Uterus (tissue), 3 donors: ENCODE measurements at regions not wholly inside any gene's neighbourhood (a gene's known extent, or its start where the extent isn't known, plus 50 kb on each side); places are given as distances from the start of the nearest gene placed in this dataset.

Experiments used
- DNase-seq, 2 donors: peaks; one replicate each; pipeline ENCODE4 v3.0.0-alpha.2; 2019 to 2020
- H3K27ac ChIP-seq, 2 donors: fragments of 200-600 bp; sonication (generic); 1 replicate in 1 of 2; 2 replicates in 1 of 2; pipeline ENCODE4 v1.5.1; 2016 to 2018
- H3K27me3 ChIP-seq, 2 donors: fragments of 200-600 bp; sonication (generic); one replicate each; pipeline ENCODE4 v1.5.1; 2018 to 2019; ENCODE audit warnings: control low read depth in 1 of 2
- H3K36me3 ChIP-seq, 2 donors: fragments of 200-600 bp; sonication (generic); one replicate each; pipeline ENCODE4 v1.5.1; 2019; ENCODE audit warnings: control low read depth in 1 of 2
- H3K4me1 ChIP-seq, 2 donors: fragments of 200-600 bp; sonication (generic); one replicate each; pipeline ENCODE4 v1.5.1; 2018 to 2019; ENCODE audit warnings: control low read depth in 1 of 2
- H3K4me3 ChIP-seq, 2 donors: fragments of 200-600 bp; sonication (generic); 1 replicate in 1 of 2; 2 replicates in 1 of 2; pipeline ENCODE4 v1.5.1; 2018 to 2019; ENCODE audit warnings: mild to moderate bottlenecking in 1 of 2
- H3K9me3 ChIP-seq, 2 donors: fragments of 200-600 bp; sonication (generic); one replicate each; pipeline ENCODE4 v1.5.1; 2019; ENCODE audit warnings: control low read depth in 1 of 2
- CTCF ChIP-seq, 4 experiments: fragments of 200-600 bp in 2 of 4; fragments of 450-650 bp in 2 of 4; sonication (generic) in 2 of 4; IDR thresholded peaks; one replicate each; pipeline ENCODE4 v1.5.1; 2016 to 2019; ENCODE audit warnings: antibody characterized with exemption in 4 of 4, mild to moderate bottlenecking in 2 of 4, moderate library complexity in 1 of 4
- POLR2A ChIP-seq, 2 donors: fragments of 450-650 bp; IDR thresholded peaks; one replicate each; pipeline ENCODE4 v1.6.1; 2016; ENCODE audit warnings: antibody characterized with exemption in 2 of 2, mild to moderate bottlenecking in 1 of 2, moderate library complexity in 1 of 2
- intact Hi-C: fragments of 100-400 bp; cut with DNase I; formaldehyde crosslinking; loops from one replicate; pipeline ENCODE4 v1.15.1; 2023; ENCODE audit warnings: low total_unique reads
- donor health status: DM: yes; HTN: yes; CAD: no.

- H3K27ac ChIP-seq = no peak overlapping the region
- intact Hi-C loops = no loop called here
- no peaks in the 10 kb centered on the region for H3K4me1 ChIP-seq
- H3K36me3 ChIP-seq = no peaks in the 10 kb centered on the region
- no peak overlapping the region for H3K4me3 ChIP-seq
- H3K27me3 ChIP-seq = no peaks in the 10 kb centered on the region
- DNase-seq = no peak
- TF ChIP-seq POLR2A (IDR thresholded peaks at IDR 0.05) (no peak), CTCF (IDR thresholded peaks at IDR 0.05) (no peak)
- H3K9me3 ChIP-seq = no peaks in the 10 kb centered on the region
Observed at GRCh38 chr13:85445534-85445933, 353.7 kb downstream of the SLITRK6 start.

DNA sequence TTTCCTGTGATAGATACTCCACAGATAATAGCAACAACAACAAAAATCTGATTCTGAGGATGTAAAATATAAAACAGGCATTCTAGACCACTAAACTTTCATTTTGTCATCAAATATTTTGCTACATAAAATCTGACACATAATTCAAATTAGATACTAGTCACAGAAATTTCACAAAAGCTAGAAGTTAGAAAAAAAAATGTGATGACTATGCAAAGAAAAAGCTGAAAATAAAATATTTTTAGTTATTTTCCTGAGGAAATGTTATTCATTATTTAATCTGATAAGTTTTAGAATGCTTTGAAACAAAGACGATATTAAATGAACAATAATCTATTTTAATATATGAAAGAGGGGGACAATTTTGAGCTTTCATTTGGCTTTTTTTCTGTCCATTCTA is 357.2 kb downstream of the SLITRK6 start:
- no peaks in the 10 kb centered on the region for H3K9me3 ChIP-seq
- no peak for DNase-seq
- H3K27ac ChIP-seq = no peak overlapping the region
- TF ChIP-seq CTCF (IDR thresholded peaks at IDR 0.05) (no peak), POLR2A (IDR thresholded peaks at IDR 0.05) (no peak)
- intact Hi-C loops = no loop called here
- H3K27me3 ChIP-seq = no peaks in the 10 kb centered on the region
- no peak overlapping the region for H3K4me3 ChIP-seq
- no peaks in the 10 kb centered on the region for H3K4me1 ChIP-seq
- H3K36me3 ChIP-seq = no peaks in the 10 kb centered on the region

DNA sequence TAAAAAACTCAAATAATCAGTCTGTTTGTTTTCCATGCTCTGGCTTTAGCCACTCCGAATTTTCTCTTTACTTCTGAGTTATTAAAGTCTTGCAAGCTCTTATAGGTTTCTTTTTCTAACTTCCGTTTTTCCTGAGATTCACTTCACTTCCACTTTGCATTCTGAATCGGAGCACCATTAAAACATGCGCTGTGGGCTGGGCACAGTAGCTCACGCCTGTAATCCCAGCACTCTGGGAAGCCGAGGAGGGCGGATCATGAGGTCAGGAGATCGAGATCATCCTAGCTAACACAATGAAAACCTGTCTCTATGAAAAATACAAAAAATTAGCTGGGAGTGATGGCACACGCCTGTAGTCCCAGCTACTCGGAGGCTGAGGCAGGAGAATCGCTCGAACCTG is 357.9 kb downstream of the SLITRK6 start:
- no peaks in the 10 kb centered on the region for H3K9me3 ChIP-seq
- no peak for DNase-seq

DNA sequence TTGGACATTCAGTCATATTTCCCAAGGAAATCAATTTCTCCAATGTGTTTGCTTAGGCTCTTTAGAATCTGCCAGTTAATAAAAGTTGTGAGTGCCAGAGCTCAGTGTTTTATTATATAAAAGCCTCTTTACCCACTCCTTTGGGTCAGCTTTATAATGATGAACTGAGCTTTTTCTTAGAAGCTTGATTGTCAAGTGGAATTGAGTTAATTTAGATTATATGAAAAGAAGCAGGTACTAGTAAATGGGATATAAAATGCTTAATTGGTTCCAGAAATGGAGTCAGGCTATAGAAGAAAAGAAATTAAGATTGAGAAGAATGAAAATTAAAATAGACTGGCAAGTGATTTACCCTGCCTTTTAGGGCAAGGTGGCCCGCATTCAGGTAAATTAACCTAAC is 363.2 kb downstream of the SLITRK6 start:
- Histone ChIP-seq H3K27ac (no peak overlapping the region), H3K27me3 (no peaks in the 10 kb centered on the region), H3K4me1 (no peaks in the 10 kb centered on the region), H3K36me3 (no peaks in the 10 kb centered on the region), H3K4me3 (no peak overlapping the region), H3K9me3 (no peaks in the 10 kb centered on the region)
- intact Hi-C loops = no loop called here
- no peak for TF ChIP-seq POLR2A (IDR thresholded peaks at IDR 0.05)
- no peak for DNase-seq

More for the DNA sequence above, 357.9 kb downstream of the SLITRK6 start:
- intact Hi-C loops = no loop called here
- H3K4me1 ChIP-seq = no peaks in the 10 kb centered on the region
- no peaks in the 10 kb centered on the region for H3K36me3 ChIP-seq
- H3K27ac ChIP-seq = no peak overlapping the region
- H3K27me3 ChIP-seq = no peaks in the 10 kb centered on the region
- no peak overlapping the region for H3K4me3 ChIP-seq
- TF ChIP-seq POLR2A (IDR thresholded peaks at IDR 0.05) (no peak), CTCF (IDR thresholded peaks at IDR 0.05) (no peak)

DNA sequence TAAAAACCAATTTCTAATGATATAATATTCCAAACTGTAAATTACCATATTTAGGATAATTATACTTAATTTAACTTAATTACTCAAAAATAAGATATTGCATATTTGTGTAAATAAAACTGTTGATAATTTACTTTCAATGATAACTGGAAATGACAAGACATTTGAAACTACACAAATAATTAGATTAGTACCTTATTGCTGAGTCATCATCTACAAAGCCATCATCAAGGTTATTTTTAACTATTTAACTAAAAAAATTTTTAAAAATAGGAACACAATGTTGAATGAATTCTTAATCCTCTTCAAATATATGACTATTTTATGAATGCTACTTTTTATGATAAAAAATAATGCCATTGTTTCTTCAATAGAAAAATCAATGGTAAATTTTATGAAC is 364.3 kb downstream of the SLITRK6 start:
- Histone ChIP-seq H3K4me3 (no peak overlapping the region), H3K27ac (no peak overlapping the region), H3K9me3 (no peaks in the 10 kb centered on the region), H3K27me3 (no peaks in the 10 kb centered on the region), H3K36me3 (no peaks in the 10 kb centered on the region), H3K4me1 (no peaks in the 10 kb centered on the region)
- TF ChIP-seq POLR2A (IDR thresholded peaks at IDR 0.05) = no peak
- no peak for TF ChIP-seq CTCF (IDR thresholded peaks at IDR 0.05)
- DNase-seq = no peak
- intact Hi-C loops = no loop called here

DNA sequence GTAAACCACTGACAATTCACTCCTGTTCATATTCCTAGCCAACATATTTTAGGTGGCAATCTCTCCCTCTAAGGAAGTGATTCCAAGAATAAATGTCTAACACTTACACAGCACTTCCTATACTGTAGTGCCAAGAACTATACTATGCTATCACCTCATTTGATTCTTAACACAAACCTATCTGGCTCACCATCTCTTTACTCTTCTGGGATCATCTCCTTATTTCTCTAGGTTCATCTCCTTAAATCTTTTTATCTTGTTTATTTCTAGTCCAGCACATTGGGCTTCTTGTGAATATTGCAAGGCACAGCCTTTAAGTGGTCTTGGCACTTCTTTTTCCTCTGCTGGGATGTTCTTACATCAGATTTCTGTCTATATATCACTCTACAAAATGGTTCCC is 366.3 kb downstream of the SLITRK6 start:
- no peaks in the 10 kb centered on the region for H3K9me3 ChIP-seq
- H3K27ac ChIP-seq = no peak overlapping the region
- DNase-seq = no peak
- intact Hi-C loops = no loop called here
- H3K4me3 ChIP-seq = no peak overlapping the region
- no peaks in the 10 kb centered on the region for H3K27me3 ChIP-seq
- no peaks in the 10 kb centered on the region for H3K36me3 ChIP-seq
- no peak for TF ChIP-seq CTCF (IDR thresholded peaks at IDR 0.05)
- no peak for TF ChIP-seq POLR2A (IDR thresholded peaks at IDR 0.05)
- H3K4me1 ChIP-seq = no peaks in the 10 kb centered on the region
